HG03097 (cell line): ENCODE measurements at regions not wholly inside any gene's neighbourhood (a gene's known extent, or its start where the extent isn't known, plus 50 kb on each side); places are given as distances from the start of the nearest gene placed in this dataset.
"Not testable (repeated sequence)": the region's sequence is repeated elsewhere in the genome, so short reads cannot be mapped to it uniquely, and the experiment has no call there.

Source experiments
- ATAC-seq: cut with Tn5 transposase; IDR thresholded peaks from one replicate; pipeline ENCODE4 v1.9.1; 2021; ENCODE audit not compliant: unreplicated experiment, low FRiP score

GRCh38 chr21:28013123-28013522, 979.6 kb downstream of the LTN1 start:
- ATAC-seq = not testable (repeated sequence)

- not testable (repeated sequence) for ATAC-seq
These were observed 980.7 kb downstream of the LTN1 start for GRCh38 chr21:28011970-28012369.

DNA sequence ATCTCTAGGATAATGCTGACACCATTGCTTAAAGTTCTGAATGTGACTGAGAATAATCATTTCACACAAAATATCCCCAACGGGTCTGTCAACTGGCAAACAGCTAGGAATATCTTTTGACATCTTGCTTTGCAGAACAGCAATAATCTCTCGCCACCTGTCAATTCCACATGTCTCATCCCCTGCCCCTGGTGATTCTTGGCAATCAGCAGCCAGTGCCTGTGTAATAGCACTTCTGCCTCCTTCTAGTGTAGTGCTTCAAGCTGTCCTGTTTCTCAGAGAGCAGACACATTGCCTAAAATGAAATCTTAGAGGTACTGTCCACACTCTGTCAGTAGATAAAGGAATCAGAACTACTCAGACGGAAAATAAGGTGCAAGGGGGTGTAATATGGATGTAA, 984.4 kb downstream of the LTN1 start:
- ATAC-seq = not testable (repeated sequence)

GRCh38 chr21:28003627-28004026, 989.0 kb downstream of the LTN1 start:
- ATAC-seq = not testable (repeated sequence)

DNA sequence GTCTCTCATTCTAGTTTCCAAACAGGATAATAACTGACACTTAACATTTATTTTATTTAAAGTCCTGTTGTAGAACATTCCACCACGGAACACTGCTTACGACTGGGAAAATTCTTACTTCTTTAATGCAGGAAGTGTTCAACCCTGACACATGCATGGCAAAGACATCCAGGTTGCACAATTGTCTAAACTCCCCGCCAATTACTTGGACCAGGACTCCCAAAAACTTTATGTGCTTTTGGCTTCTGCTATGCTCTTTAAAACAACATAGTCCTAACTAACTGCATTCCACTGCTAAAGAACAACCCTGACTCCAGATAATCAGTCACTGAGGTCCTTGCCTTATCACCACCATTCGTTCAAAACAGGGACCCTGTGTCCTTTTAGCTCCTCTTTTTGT, 995.8 kb downstream of the LTN1 start:
- not testable (repeated sequence) for ATAC-seq

DNA sequence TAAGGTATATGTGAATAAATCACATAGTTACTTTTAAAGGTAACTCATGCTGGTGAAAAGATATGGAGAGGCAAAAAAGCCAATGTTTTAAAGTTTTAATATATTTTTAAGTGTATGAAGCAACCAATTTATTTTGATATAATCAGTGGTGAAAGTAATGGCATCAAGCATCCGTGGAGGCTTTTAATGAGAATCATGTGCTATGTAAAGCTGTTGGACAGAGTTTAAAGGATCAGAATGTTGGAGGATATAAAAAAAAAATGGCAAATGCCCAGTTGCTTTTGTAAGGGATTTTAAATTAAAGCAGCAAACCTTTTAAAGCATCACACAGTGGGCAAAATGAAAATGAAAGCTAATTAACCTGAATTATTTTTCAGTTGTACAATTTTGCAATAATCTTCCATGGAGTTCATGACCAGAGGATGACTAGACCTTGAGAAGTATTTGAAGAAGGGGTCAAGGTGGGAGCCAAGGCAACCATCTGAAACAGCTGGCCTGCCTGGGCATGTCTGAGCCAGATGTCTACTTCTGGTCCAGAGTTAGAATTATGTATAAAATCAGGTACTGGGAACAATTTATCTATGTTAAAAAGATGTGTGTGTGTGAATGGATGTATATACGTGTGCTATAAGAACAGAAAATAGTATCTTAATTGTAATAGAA, 1007.9 kb downstream of the LTN1 start:
- not testable (repeated sequence) for ATAC-seq

DNA sequence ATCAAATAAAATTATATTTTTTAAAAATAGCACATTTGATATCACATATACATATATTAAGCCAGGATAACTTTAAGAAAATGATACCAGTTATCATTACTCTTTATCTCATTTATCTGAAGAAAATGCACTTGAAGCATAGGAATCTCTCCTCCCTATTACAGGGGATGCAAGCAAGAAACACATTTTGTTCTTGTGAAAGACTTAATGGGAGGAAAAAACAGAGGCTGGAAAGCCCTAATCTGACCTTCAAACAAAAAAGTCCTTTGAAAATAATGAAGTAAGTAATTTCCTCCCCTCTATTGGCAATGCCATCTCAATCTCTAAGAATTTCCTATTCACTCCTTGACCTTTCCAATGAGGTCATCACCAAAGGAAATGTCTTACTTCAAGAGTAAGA, 1012.6 kb upstream of the ADAMTS5 start:
- not testable (repeated sequence) for ATAC-seq

DNA sequence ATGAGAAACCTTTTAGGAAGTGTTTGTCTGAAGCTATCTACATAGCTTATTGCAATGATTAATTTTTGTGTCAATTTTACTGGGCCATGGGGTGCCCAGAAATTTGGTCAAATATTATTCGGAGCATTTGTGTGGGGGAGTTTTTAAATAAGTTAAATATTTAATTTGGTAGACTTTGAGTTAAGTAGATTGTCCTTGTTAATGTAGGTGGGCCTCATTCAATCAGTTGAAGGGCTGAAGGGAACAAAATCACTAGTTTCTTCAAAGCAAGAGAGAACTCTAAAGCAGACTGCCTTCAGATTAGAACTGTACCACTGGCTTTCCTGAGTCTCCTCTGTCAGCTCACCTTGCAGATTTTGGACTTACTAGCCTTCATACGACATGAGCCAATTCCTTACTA, 1008.6 kb upstream of the ADAMTS5 start:
- no peak for ATAC-seq

DNA sequence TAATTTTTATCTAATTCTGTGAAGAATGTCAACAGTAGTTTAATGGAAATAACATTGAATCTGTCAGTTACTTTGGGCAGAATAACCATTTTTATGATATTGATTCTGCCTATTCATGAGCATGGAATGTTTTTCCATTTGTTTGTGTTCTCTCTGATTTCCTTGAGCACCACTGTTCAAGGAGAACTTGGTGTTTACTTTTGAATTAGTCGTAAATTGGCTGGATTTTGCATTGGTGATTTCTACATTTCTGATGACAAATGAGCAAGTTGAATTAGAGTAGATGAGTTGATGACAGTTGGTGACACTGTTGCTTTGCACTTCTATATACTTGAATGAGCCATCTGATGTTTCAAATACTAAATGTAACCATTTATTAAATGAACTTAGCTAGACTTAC, 1007.3 kb upstream of the ADAMTS5 start:
- not testable (repeated sequence) for ATAC-seq

DNA sequence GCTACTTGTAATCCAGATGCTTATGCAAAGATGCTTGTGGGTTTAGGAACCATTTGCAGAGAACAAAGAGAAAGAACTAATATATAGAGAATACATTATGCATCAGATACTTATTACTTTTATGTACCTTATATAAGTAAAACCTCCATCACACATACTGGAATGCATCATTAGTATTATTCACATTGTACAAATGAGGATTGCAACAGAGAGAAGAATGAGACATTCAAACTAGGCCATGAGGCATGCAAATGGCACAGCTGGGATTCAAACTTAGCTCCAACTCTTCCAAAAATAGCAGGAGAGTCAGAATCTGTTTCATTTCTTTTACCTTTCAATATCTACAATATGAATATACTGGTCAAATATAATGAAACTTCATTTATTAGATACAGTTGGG, 1001.4 kb upstream of the ADAMTS5 start:
- not testable (repeated sequence) for ATAC-seq

DNA sequence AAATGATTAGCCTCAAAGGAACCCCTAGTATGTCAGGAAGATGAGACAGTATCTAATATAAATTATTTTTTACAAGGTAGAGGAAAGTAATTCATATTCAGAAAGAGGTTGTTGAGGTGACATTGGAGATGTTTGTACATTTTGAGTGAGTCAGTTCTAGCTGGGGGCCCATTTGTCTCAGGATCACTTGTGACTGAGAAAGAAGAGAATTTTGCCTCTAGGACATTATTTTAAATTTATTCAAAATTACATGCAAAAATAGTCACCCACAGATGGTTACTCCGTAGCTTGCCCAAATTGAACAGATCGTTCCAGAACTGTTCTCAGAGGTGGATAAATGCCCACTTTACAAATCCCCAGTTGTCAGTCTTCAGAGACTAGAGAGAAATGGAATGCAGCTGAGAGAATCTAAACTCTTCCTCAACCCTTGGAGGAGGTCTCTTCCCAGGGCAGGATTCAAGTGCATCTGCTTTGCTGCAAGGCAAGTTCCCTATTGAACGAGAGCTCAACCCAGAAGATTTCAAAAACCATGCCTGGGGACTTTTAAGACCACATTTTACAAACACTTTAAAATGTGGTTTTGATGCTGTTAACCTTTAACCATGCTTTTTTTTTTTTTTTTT, 987.8 kb upstream of the ADAMTS5 start:
- ATAC-seq = no peak

- ATAC-seq = no peak
These were observed 986.6 kb upstream of the ADAMTS5 start for GRCh38 chr21:27953340-27954045.

- not testable (repeated sequence) for ATAC-seq
These were observed 982.2 kb upstream of the ADAMTS5 start for GRCh38 chr21:27949093-27949492.

GRCh38 chr21:27930108-27930767, 963.4 kb upstream of the ADAMTS5 start:
- ATAC-seq = not testable (repeated sequence)

DNA sequence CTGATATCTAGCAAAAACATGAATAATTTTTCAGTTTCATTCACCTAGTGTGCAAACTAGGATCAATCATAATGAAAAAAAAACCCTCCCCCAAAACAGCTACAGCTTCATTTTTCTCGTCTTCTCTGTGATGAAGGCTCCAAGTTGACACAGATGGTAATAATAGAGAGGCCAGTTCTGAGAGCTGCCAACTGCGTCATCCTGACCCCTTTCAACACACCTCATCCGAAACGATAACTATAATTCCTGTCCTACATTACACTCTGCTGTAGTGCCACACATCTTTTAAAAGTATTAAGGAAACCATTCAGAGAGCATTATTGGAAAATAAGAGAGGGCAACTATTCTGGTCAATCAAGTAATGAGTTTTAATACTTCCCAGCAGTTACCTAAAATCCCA, 962.3 kb upstream of the ADAMTS5 start:
- ATAC-seq = not testable (repeated sequence)

DNA sequence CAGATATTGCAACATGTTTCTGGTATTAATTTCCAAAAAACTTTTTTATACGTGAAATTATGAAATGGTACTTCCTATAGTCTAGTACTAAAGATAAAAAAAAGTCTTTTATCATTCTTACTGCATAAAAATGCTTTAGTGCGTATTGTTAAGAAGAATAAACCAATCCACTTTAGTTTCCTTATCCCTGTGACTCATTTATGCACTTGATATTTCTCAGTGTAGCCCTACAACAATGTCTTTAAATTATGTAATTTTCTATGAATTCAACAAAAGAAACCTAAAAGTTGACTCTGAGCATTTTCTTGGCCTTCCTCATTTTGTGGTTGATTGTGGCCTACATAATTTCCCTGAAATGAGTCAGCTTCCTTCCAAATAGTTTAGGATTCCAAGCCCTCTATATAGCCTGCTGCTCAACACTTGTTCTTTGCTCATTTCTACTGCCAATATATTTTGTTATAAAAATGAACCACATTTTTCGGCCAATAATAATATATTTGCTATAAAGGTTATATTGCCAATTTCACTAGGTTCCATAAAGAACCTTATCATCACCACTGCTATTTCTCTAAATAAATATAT, 961.7 kb upstream of the ADAMTS5 start:
- not testable (repeated sequence) for ATAC-seq

DNA sequence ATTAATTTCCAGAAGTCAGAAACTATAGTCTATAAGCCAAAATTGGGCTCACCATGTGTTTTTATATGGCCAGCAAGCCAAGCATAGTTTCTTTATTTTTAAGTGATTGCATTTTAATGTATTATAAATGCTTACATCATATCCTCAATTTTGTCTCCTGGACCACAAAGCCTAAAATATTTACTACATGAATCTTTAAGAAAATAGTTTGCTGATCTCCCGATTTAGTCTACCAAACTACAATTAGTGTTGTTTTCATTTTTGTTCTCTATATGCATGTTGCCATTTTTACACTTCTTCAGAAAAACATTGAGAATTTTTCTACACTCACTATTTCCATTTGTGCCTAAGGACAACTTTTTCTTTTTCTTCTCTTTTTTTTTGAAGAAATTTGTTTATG, 954.5 kb upstream of the ADAMTS5 start:
- ATAC-seq = not testable (repeated sequence)

- ATAC-seq = not testable (repeated sequence)
These were observed 951.1 kb upstream of the ADAMTS5 start for GRCh38 chr21:27917966-27918365.

GRCh38 chr21:27916326-27916725, 949.4 kb upstream of the ADAMTS5 start:
- not testable (repeated sequence) for ATAC-seq

GRCh38 chr21:27912133-27912532, 945.2 kb upstream of the ADAMTS5 start:
- not testable (repeated sequence) for ATAC-seq

GRCh38 chr21:27909487-27909886, 942.6 kb upstream of the ADAMTS5 start:
- not testable (repeated sequence) for ATAC-seq
